HepG2 (cell line): ENCODE measurements at regions not wholly inside any gene's neighbourhood (a gene's known extent, or its start where the extent isn't known, plus 50 kb on each side); places are given as distances from the start of the nearest gene placed in this dataset.

Source experiments
- ERF ChIP-seq: IDR thresholded peaks from 2 replicates; pipeline ENCODE4 v1.6.1; 2018; ENCODE audit warnings: missing biosample characterization, missing genetic modification reagents
- JUNB ChIP-seq: sonication (generic); formaldehyde crosslinking; IDR thresholded peaks from 2 replicates; pipeline ENCODE4 v1.8.0; 2022; ENCODE audit warnings: missing genetic modification reagents, mild to moderate bottlenecking, borderline replicate concordance
- MAFG ChIP-seq: sonication (generic); formaldehyde crosslinking; IDR thresholded peaks from 2 replicates; pipeline ENCODE4 v1.5.1; 2020; ENCODE audit warnings: mild to moderate bottlenecking, missing genetic modification reagents
- YEATS4 ChIP-seq: sonication (generic); formaldehyde crosslinking; IDR thresholded peaks from 2 replicates; pipeline ENCODE4 v1.4.0; 2020; ENCODE audit warnings: missing genetic modification reagents, borderline replicate concordance
- ZBTB40 ChIP-seq, 2 experiments: fragments of 450-650 bp in 1 of 2; sonication (generic) in 1 of 2; formaldehyde crosslinking in 1 of 2; IDR thresholded peaks; 2 replicates each; pipeline versions ENCODE4 v1.6.1 to v1.8.0; 2016 to 2022; ENCODE audit warnings: antibody characterized with exemption in 1 of 2, mild to moderate bottlenecking in 1 of 2, missing genetic modification reagents in 1 of 2
- ZMYM2 ChIP-seq: sonication (generic); formaldehyde crosslinking; IDR thresholded peaks from 2 replicates; pipeline ENCODE4 v1.8.0; 2022; ENCODE audit warnings: mild to moderate bottlenecking, missing genetic modification reagents
- ZNF350 ChIP-seq: sonication (generic); formaldehyde crosslinking; IDR thresholded peaks from 2 replicates; pipeline ENCODE4 v1.4.0; 2020; ENCODE audit warnings: mild to moderate bottlenecking, low read depth, missing genetic modification reagents, borderline replicate concordance
- TF ChIP-seq, protein P1 (sequence below): sonication (generic); formaldehyde crosslinking; IDR thresholded peaks from 2 replicates; pipeline ENCODE4 v1.4.0; 2020; ENCODE audit warnings: missing genetic modification reagents
- TF ChIP-seq, protein P2 (sequence below): sonication (generic); formaldehyde crosslinking; IDR thresholded peaks from 2 replicates; pipeline ENCODE4 v1.5.1; 2020; ENCODE audit warnings: missing genetic modification reagents, mild to moderate bottlenecking, borderline replicate concordance

DNA sequence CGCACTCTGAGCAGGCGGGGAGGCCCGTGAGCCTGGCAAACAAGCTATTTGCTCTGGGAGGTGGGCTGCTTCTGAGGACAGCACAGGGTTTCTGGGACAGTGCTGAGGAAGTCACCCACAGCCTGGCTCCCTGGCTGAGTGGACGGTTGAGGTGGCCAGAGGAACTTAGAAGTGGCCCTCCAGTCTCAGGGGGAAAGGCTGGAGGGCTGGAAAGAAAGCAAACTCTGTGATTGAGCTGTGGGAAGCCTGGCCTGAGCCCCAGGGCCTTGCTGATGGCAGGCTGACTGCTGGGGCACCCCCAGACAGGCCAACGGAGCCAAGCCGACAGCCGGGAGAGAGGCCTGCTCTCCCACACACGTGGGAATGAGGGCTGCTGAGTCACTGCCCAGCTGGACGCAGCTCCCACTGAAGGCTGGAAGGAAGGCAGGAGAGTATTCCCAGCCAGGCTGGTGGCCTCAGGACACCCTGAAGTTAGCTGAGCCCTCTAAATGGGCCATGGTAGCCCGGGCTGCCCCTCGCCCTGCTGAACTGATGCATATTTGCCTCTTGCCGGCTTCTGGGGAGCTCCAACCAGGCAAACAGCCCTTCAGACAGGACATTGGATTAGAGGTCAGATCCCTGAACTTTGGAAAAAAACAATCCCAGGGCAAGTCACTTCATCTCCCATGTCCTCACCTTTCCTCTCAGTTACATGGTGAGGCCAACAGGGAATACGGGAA lies 98.0 kb upstream of the TLE3 start (continued):
- TF ChIP-seq ZBTB40 (IDR thresholded peaks at IDR 0.05) (no peak), ZBTB40 (CRISPR knock-in tag; IDR thresholded peaks at IDR 0.05) (0 out of 2 replicates have a peak, but pooled peaks have one; percentile 40), ZMYM2 (CRISPR knock-in tag) (no peak), JUNB (CRISPR knock-in tag) (no peak), ZNF350 (peak; percentile 3; the same call in 1 of the 2 replicates), YEATS4 (CRISPR knock-in tag) (0 out of 2 replicates have a peak, but pooled peaks have one; percentile 3), MAFG (CRISPR knock-in tag) (0 out of 2 replicates have a peak, but pooled peaks have one; percentile 34), ERF (CRISPR knock-in tag) (no peak)
- TF ChIP-seq, protein P1, sequence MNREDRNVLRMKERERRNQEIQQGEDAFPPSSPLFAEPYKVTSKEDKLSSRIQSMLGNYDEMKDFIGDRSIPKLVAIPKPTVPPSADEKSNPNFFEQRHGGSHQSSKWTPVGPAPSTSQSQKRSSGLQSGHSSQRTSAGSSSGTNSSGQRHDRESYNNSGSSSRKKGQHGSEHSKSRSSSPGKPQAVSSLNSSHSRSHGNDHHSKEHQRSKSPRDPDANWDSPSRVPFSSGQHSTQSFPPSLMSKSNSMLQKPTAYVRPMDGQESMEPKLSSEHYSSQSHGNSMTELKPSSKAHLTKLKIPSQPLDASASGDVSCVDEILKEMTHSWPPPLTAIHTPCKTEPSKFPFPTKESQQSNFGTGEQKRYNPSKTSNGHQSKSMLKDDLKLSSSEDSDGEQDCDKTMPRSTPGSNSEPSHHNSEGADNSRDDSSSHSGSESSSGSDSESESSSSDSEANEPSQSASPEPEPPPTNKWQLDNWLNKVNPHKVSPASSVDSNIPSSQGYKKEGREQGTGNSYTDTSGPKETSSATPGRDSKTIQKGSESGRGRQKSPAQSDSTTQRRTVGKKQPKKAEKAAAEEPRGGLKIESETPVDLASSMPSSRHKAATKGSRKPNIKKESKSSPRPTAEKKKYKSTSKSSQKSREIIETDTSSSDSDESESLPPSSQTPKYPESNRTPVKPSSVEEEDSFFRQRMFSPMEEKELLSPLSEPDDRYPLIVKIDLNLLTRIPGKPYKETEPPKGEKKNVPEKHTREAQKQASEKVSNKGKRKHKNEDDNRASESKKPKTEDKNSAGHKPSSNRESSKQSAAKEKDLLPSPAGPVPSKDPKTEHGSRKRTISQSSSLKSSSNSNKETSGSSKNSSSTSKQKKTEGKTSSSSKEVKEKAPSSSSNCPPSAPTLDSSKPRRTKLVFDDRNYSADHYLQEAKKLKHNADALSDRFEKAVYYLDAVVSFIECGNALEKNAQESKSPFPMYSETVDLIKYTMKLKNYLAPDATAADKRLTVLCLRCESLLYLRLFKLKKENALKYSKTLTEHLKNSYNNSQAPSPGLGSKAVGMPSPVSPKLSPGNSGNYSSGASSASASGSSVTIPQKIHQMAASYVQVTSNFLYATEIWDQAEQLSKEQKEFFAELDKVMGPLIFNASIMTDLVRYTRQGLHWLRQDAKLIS (CRISPR knock-in tag), result no peak
- TF ChIP-seq, protein P2, sequence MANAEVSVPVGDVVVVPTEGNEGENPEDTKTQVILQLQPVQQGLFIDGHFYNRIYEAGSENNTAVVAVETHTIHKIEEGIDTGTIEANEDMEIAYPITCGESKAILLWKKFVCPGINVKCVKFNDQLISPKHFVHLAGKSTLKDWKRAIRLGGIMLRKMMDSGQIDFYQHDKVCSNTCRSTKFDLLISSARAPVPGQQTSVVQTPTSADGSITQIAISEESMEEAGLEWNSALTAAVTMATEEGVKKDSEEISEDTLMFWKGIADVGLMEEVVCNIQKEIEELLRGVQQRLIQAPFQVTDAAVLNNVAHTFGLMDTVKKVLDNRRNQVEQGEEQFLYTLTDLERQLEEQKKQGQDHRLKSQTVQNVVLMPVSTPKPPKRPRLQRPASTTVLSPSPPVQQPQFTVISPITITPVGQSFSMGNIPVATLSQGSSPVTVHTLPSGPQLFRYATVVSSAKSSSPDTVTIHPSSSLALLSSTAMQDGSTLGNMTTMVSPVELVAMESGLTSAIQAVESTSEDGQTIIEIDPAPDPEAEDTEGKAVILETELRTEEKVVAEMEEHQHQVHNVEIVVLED (CRISPR knock-in tag), result no peak
